GM18511 (cell line): ENCODE measurements at regions not wholly inside any gene's neighbourhood (a gene's known extent, or its start where the extent isn't known, plus 50 kb on each side); places are given as distances from the start of the nearest gene placed in this dataset.
"Not testable (repeated sequence)": the region's sequence is repeated elsewhere in the genome, so short reads cannot be mapped to it uniquely, and the experiment has no call there.

Experiments used
- ATAC-seq: cut with Tn5 transposase; IDR thresholded peaks from one replicate; pipeline ENCODE4 v1.9.1; 2021; ENCODE audit warnings: mild to moderate bottlenecking, moderate library complexity; ENCODE audit not compliant: unreplicated experiment

DNA sequence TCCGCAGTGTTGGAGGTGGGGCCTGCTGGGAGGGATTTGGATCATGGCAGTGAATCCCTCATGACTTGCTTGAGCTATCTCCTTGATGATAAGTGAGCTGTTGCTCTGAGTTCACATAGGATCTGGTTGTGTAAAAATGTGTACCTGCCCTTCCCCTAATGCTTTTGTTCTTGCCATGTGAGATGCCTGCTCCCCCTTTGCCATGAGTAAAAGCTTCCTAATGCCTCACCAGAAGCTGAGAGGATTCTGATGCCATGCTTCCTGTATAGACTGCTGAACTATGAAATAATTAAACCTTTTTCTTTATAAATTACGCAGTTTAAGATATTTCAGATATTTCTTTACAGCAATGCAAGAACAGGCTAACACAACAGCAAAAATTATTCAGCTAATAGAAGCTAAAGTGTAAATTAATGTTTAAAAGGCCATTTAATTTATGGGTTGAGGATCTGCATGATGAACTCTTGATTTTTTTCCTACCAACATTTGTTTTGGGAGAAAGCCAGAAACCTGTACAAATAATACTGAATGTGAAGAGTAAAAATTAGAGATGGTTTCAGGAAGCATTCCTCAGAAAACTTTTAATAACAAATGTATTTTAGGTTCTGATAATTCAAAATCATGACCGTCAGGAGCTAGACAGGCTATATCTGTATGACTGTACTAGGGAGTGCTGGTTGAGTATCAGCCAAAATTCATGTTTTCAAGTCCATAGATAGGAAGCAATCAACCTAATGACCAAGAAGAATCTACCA lies 177.5 kb upstream of the GRIA4 start:
- no peak for ATAC-seq

DNA sequence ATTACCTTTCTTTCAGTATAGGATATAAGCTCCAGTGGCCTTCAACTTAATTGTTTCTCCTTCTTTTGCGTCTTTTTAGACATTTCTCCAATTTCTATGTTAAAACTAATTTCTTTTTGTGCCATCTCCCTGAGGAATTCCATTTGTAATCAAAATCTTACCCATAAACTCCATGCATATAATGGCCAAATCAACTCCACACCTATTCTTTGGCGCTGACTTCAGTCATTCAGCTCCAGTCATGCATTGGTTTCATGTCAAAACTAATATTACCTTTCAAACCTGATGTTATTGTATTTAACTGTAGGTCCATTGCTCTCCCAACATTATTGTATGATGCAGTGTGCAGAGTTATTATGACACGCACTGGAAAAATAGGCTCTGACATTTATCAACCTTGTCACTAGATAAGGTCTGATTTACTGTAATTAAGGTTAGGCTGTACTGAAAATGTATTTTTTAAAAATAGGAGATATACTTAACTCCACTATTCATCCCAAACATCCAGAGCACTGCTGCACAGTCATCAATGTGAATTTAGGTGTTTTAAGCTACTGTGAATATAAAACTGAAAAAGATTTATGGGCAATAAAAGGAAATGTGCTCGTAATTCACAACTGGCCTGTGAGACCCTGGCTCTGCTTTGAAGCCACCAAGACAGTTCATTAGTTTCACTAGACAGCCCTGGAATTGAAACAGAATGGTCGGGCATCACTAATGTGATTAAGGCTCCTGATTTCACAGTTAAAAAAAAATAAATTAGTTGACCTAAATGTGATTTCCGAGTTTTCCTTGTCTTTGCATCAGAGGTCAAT lies 180.6 kb upstream of the GRIA4 start:
- no peak for ATAC-seq

DNA sequence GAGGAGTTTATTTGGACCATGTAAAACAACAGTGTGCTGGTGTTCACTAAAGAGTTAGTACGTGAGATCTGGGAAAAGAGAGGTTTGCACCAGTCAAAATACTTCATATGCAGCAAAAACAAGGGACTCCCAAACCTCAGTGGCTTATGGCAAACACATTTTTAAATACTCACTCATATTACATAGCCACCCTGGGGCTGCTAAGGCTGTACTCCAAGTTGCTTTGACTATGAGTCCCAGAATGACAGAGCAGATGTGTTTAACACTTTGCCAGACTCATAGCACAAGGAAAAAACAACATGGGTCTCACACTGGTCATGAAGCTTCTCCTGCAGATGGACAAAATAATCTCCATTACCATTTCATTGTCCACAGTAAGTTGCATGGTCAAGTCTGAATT lies 202.8 kb upstream of the GRIA4 start:
- no peak for ATAC-seq

DNA sequence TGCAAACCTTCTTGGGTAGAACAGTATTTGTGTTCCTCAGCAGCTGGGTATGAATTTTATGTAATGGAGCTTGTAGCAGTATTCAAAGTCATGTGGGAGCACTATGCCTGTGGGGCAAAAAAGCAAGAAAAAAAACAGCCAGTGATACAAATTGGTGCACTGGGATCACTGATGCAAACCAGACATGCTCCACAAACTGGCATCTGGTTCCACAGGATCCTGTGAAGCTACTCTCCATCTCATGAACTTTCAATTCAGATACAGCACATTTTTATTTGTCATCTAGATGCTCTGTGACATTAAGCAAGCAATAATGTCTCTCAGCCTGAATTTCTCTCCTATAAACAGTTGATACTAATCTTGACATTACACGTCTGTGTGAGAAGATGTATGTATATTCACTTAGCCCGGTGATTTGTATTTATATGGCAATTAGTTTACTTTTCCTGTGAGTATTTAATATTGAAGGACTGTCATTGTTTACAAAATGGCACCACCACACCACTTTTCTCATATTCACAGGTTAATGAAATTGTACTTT lies 208.5 kb upstream of the GRIA4 start:
- no peak for ATAC-seq

DNA sequence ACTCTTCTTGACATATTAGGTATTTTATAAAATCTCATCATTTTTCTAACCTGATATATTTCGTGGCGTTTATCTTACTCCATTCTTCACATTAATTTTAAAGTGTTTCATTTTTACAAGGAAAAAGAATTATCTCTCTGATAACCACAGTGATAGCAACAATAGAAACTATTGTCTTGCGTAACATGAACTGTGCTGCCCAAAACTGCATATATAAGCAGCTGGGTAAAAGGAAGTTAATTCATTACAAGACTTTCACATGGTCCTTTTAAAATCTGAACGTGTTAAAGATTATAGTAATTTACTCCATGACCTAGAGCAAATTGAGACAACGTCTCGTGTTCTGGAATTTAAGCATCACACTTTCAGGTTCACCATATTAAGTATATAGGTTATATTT lies 210.4 kb upstream of the GRIA4 start:
- ATAC-seq, result no peak

DNA sequence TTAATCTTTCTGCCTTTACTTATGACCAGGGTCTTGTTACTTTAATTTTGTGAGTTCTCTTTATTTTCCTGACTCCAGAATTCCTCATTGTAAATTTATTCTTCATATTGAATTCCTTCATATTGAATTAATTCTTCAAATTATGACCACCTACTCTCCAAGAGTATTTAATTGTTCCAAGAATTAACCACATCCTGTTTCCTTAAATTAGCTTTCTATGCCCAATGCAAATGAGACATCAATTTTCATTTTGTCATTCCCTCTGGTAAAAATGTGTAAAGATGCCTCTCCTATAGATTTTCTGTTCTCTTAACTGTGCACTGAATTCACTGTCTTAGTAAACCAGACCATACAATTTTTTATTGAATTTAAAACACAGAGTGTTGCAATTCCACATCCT lies 211.2 kb upstream of the GRIA4 start:
- ATAC-seq, result no peak

DNA sequence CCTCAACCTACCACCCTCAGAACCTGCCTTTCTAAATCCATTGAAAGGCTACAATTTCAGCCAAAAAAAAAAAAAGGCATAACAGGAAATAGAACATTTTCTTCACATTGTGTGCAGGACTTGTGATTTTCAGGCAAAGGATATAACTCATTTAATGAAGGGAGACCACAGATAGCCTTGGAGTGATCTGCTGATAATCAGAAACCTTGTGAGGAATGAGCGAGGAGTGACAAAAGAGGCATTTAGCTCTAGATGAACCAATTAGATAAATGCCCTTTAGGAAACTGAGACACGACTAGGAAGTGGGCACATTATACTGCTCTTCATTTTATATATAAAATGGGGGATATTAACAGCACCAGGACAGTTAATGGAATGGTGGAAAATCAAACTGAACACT lies 216.5 kb upstream of the GRIA4 start:
- no peak for ATAC-seq

DNA sequence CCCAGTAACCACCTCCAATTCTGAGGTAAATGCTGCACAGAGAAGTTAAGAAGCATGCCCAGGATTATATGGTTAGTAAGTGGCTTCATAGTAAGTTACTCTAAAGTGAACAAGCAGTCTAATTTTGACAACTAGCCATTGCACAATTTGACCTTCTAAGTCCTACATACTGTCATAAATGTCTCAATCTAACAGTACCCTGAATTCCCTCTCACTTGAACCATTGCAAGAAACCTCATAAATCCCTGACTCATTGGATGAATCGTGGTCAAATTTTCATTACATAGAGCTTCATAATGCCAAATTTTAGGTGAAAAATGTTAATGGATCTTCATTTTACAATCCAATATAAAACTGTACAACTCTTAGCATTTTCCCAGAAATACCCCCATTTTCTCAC lies 217.3 kb upstream of the GRIA4 start:
- no peak for ATAC-seq

DNA sequence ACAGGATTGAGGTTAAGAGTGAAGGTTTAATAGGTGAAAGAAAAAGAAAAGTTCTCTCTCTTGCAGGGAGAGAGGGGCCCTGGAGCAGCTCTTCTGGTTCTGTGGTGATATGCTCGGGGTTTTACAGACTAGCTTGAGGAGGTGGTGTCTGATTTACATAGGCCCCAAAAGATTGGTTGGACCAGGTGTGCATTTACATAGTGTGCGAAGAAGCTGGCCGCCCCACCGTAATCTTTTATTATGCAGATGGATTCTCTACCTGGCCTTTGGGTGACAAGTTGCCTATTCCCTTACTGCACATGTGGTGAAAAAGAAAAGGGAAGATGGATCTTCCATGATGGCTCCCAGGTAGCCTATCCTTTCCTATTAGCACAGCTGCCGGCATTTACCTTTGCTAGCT lies 219.9 kb upstream of the GRIA4 start:
- no peak for ATAC-seq

DNA sequence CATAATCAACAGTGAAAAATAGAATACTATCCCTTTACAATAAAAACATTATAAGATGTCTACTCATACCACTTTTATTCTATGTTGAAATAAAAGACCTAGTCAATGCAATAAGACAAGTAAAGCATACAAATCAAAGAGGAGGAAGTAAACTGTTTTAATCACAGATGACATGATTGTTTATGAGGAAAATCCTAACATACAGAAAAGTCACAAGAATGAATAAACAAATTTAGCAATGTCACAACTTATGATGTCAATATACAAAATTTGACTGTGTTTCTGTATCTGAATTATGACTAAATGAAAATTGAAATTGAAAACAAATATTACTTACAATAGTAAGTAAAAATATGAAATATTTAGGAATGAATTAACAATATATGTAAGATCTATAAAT lies 221.9 kb upstream of the GRIA4 start:
- ATAC-seq, result no peak

DNA sequence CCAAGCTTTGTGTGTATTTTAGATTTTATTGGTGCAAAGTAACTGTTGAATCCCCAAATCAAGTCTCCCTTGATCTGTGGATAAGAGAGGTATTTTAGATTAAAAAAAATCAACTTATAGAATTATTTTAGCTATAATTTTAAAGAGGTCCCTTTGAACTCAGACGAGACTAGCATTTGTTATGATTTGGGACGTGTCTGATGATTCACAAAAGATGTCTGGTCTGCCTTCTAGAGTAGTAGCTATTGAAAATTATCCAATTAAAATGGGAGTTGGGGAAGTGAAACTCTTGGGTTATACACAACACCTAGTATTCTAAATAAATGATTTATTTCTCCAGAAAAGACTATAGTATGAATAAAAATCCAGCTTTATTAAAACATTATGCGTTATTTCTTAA lies 227.9 kb upstream of the GRIA4 start:
- ATAC-seq, result no peak

DNA sequence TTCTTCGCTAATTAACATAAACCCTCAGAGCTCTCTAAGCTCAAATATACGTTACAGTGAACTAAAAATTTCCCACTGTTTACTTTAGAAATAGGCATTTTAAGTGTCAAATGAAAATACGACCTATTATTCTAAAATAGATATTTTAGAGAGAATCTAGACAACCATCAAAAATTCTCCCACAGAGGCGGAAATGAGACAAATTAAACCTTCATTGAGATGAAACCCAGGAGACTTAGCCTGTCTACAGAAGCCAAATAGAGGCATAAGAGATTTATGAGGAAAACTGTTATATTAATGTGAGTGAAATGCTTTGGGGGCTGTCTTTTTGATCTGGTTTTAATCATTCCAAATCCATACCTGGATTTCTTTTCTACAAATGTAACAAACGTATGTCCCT lies 232.0 kb upstream of the GRIA4 start:
- ATAC-seq, result no peak

DNA sequence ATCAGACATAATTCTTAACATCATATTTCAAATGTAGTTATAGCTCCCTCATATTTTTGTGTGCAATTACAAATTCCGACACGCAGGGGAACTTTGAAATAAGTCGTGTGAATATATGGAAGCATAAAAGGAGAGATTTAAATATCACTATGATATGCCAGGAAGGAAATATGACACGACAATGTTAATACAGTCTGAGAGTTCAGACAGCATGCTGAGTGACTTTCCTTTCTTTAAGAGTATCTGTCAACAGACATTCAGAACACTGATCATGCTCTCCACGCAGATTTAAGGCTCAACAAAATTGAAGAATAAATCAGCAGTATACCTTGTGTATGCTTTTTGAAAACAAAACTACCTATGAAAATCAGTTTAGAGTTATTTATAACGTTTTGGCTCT lies 232.6 kb upstream of the CARD18 start:
- ATAC-seq, result no peak

DNA sequence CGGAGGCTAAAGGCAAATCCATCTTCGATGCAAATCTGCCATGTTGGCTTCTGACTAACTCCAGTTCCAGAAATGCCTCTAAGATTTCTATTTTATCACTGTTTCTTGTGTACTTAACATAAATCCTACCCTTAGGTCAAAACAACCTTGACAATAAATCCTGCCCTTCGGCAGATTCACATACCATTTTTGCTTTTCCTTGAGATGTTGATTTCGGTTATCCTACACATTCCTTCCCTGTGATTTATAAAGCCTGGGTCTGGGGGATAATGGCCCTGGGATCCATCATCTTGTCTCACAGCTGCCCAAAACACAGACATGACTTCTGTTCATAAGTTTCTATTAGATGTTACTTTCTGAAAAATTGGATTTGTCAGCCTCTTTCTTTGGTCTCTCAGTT lies 231.7 kb upstream of the CARD18 start:
- ATAC-seq, result no peak

DNA sequence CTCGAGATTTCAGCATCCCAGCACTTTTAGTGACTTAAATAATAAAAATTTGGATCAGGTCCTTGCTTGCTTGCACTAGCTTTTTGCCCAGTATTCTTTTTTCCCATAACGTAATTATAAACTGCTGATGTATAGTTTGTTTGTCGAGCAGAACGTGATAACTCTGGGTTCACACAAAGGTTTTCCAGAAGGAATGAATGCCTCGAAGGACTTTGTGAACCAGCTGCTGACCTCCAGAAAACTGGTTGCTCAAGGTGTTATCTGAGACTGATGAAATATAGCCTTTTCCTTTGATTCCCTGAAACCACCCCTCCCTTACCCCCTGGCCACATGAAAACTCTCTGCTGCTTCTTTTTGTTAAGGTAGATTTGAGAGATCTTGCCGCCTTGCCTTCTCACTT lies 229.1 kb upstream of the CARD18 start:
- no peak for ATAC-seq

DNA sequence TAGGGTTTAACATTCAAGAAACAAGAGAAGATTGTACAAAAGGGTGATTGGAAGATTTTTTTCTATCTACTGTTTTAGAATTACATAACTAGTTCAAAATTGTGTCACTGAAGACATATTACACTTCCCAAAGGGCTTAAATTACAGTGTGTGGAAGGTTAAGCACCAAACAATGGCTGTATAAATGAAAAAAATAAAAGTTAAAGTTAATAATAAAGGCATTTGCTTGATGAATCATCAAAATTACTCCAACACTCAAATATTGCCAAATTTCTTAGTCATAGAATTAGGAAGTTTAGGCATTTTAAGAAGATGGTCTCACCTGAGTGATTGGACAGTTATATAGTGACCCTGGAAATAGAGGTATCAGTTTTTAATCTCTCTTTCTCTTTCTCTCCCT lies 227.6 kb upstream of the CARD18 start:
- ATAC-seq, result no peak

DNA sequence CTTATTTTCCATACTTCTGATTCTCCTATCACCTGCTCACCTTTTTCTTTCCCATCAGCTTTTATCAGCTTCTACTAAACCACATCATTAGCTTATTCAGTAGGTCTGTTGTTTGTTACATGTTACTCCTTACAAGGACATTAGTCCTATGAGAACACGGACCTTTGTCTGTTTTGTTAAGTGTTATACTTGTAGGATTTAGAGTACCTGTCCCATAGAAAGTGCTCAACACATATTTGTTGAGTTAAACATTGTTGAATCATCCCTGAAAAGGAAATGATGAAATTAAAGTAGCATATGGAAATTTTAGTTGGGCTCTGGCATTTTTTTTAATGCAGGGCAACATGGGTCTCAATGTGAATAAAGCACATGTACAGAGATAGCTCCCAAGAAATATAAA lies 222.1 kb upstream of the CARD18 start:
- no peak for ATAC-seq

DNA sequence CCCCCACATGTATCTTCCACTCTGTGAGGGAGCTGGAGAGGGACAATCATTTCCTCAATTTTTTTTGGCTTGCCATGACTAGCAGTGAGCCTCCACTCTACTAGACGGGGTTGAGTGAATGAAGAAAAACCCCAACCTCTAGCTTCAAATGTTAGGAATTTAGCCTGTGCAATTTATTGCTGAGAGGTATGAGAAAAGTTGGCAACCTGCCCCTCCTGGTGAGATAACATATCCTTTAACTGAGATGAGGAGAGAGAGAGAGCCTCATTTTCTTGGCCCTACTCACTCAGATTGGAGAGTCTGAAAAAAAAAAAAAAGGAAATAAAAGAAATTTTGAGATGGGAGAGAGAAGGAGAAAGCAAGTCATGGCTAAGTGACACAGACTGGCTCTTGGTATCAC lies 218.2 kb upstream of the CARD18 start:
- ATAC-seq, result no peak

DNA sequence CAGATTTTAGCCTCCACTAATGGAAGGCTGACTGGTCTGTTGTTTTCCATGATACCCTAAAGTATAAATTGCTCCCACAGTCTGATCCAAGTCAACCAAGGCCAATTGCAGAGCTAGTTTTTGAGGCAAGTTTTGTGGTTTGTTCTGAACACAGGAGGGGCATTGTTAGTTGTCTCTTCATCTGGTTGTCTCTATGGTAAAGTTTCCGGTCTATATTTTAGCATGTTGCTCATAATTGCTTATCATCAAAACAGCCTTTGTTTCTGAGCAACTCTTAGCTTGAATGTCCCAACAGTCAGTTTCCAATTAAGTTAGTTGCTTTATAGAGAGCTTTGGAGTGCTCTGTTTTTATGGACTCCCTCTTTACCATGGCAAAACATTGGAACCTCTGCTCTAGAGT lies 217.6 kb upstream of the CARD18 start:
- ATAC-seq, result no peak

DNA sequence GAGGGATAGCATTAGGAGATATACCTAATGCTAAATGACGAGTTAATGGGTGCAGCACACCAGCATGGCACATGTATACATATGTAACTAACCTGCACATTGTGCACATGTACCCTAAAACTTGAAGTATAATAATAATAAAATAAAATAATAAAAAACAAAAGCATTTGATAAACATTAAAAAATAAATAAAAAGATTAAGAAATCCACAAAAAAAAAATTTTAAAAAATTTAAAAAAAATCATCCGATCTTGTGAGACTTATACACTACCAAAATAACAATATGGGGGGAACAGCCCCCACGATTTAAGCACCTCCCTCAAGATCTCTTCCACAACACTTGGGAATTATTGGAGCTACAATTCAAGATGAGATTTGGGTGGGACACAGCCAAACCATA lies 210.3 kb upstream of the CARD18 start:
- ATAC-seq, result not testable (repeated sequence)

DNA sequence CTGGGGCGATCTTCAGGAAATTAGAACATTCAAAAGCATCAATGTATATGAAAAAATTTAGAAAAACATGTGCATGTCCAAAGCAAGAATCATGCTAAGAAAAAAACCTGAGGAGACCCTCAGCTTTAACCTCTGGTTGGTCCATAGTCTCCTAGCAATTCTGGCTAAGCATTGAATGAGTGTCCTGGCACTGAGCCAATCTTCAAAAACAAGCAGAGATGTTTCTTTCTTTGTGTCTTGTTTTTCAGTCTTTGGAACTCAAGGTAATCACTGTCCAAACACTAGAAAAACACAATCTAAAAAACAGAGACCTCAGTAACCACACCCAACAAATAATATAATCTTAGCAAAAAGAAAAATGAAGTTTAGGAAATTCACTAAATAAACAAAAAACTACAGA lies 205.4 kb upstream of the CARD18 start:
- ATAC-seq, result no peak

DNA sequence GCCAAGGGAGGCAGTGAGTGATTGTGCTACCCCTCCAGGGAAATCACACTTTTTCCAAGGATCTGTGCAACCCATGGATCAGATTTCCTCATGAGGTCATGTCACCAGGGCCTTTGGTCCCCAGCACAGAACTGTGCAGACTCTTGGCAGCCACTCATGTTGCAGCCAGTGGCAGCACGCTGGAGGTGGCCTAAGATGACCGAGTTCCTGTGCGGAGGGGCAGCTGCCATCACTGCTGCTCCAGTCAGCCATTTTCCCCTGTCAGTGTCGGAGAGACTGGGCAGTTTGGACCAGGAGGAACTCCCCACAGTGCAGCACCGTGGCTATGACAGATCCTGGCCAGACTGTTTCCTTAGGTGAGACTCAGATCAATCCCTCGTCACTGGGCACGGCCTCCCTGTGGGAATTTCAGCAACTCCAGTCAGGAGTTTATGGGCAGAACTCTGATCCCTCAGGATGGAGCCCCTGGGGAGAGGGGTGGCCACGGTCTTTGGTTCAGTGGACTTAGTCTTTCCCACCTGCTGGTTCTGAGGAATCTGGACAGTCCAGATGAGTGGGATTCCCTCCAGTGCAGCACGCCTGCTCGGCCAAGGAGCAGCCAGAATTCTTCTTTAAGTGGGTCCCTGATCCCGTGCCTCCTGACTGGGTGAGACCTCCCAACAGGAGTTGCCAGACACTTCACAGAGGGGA lies 194.6 kb upstream of the CARD18 start:
- no peak for ATAC-seq
